ENCODE measurements at regions not wholly inside any gene's neighbourhood (a gene's known extent, or its start where the extent isn't known, plus 50 kb on each side); places are given as distances from the start of the nearest gene placed in this dataset.
A peak's percentile ranks its signal among the peaks of the same experiment; 100 is the strongest.

DNA sequence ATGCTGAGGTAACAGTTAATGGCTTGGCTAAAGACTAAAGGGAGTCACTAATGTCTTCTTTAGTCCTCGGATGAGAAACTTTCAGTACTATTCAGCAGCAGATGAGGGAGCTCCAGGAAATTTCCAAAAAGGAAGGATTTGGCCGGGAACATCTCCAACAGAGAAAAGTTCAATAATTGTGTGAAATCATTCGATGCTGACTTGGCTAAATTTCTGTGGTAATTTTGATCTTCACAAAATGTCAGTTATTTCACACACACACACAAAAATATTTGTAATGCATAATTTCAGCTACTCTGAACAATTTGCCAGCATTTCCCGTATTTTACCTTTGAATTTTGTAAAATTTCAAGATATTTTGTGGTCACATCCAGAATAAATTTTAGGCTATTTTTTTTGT, 462.8 kb upstream of the MDFIC2 start:
- ChIA-PET CTCF (interaction anchor here (0.8 to 1.3 kb wide), 2 partner anchors 21 to 123 kb away, joined by 3 read pairs; no protein-coding TSS in a partner anchor), POLR2A (no interaction called here)
- DNase-seq: no peak
- TF ChIP-seq, protein P1, sequence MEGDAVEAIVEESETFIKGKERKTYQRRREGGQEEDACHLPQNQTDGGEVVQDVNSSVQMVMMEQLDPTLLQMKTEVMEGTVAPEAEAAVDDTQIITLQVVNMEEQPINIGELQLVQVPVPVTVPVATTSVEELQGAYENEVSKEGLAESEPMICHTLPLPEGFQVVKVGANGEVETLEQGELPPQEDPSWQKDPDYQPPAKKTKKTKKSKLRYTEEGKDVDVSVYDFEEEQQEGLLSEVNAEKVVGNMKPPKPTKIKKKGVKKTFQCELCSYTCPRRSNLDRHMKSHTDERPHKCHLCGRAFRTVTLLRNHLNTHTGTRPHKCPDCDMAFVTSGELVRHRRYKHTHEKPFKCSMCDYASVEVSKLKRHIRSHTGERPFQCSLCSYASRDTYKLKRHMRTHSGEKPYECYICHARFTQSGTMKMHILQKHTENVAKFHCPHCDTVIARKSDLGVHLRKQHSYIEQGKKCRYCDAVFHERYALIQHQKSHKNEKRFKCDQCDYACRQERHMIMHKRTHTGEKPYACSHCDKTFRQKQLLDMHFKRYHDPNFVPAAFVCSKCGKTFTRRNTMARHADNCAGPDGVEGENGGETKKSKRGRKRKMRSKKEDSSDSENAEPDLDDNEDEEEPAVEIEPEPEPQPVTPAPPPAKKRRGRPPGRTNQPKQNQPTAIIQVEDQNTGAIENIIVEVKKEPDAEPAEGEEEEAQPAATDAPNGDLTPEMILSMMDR (IDR thresholded peaks at IDR 0.05): no peak
- peaks cover 1% of the 10 kb centered on the region for H3K9me3 Mint-ChIP-seq
- H3K27ac Mint-ChIP-seq: no peak overlapping the region
- H3K27me3 Mint-ChIP-seq: peaks cover 29% of the 10 kb centered on the region
- H3K4me3 Mint-ChIP-seq: no peak overlapping the region
- no peaks in the 10 kb centered on the region for H3K36me3 Mint-ChIP-seq (ENCODE audit: low read depth)
- peaks cover 11% of the 10 kb centered on the region for H3K4me1 Mint-ChIP-seq (ENCODE audit: low read depth)
- ATAC-seq: no peak
- intact Hi-C loops (cut with micrococcal nuclease): no loop called here

DNA sequence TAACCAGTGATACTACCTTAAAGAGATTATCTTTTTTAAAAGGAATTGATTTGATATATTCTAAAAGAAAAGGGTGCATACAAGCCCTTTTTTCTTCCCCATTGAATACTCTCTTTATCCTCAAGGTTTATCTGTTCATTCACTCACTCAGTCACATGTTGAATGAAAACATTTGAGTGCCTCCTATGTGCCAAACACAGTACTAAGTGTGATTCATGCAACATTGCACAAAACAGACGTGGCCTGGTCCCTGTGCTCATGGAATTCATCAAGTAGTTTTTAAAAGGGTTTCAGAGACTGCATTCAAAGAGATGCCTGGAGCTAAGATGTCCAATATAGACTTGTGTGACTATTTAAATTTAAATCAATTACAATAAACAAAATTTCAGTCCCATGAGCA, 462.2 kb upstream of the MDFIC2 start:
- H3K27me3 Mint-ChIP-seq: peaks cover 34% of the 10 kb centered on the region
- H3K36me3 Mint-ChIP-seq (ENCODE audit: low read depth): no peaks in the 10 kb centered on the region
- ChIA-PET CTCF (interaction anchor here (0.8 to 1.3 kb wide), 2 partner anchors 22 to 122 kb away, joined by 3 read pairs; no protein-coding TSS in a partner anchor), POLR2A (no interaction called here)
- no peak for DNase-seq
- peaks cover 1% of the 10 kb centered on the region for H3K9me3 Mint-ChIP-seq
- H3K4me1 Mint-ChIP-seq (ENCODE audit: low read depth): peaks cover 11% of the 10 kb centered on the region
- intact Hi-C loops (cut with micrococcal nuclease): no loop called here
- H3K4me3 Mint-ChIP-seq: no peak overlapping the region
- H3K27ac Mint-ChIP-seq: no peak overlapping the region
- ATAC-seq: no peak
- TF ChIP-seq, protein P1 (IDR thresholded peaks at IDR 0.05): no peak

DNA sequence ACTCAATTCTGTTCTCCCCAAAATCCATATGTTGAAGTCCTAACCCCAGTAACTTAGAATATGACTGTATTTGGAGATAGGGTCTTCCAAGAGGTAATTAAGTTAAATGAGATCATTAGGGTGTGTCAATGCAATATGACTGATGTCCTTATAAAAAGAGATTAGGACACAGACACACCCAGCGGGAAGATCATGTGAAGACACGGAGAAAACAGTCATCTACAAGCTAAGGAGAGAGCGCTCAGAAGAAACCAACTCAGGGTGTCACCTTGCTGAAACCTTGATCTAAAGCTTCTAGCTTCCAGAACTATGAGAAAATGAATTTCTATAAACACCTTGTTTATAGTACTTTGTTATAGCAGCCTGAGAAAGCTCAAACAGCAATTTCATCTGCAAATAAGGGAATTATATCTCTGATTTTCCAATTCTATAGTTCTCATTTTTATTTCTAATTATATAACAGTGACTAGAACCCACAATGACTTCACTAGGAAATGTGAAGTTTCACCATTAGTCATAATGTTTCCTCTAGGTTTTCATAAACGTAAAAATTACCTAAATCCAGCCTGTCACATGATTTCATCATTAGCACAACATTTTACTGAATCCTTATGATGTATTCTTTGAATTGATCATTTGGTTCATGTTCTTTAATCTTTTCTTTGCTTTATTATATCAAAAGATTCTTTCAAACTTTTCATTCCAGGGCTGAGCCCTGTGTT, 459.1 kb upstream of the MDFIC2 start:
- DNase-seq (no peak), ATAC-seq (peak; percentile 70)
- TF ChIP-seq, protein P1 (IDR thresholded peaks at IDR 0.05): no peak
- peaks cover 11% of the 10 kb centered on the region for H3K4me1 Mint-ChIP-seq (ENCODE audit: low read depth)
- ChIA-PET POLR2A (no interaction called here), CTCF (no interaction called here)
- H3K27ac Mint-ChIP-seq: no peak overlapping the region
- H3K4me3 Mint-ChIP-seq: no peak overlapping the region
- H3K9me3 Mint-ChIP-seq: no peaks in the 10 kb centered on the region
- H3K27me3 Mint-ChIP-seq: peaks cover 41% of the 10 kb centered on the region
- intact Hi-C loops (cut with micrococcal nuclease): no loop called here
- no peaks in the 10 kb centered on the region for H3K36me3 Mint-ChIP-seq (ENCODE audit: low read depth)

DNA sequence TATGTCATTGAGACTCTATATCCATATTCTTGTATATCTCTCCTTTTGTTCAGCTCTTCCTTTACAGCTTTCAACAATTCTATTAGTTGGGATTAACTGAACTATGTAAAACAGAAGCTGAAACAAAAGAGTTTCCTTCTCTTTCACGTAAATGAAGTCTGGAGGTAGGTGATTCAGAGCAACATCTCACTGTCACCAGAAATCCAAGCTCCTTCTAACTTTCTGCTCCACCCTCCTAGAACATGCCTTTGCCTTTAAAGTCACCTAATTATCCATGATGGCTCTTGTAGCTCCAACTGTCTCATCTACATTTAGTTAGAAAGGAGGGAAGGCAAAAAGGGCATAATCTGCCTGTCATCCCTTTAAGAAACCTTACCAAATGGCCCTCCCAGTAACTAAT, 458.2 kb upstream of the MDFIC2 start:
- H3K27ac Mint-ChIP-seq: no peak overlapping the region
- no peaks in the 10 kb centered on the region for H3K36me3 Mint-ChIP-seq (ENCODE audit: low read depth)
- DNase-seq (no peak), ATAC-seq (no peak)
- TF ChIP-seq, protein P1 (IDR thresholded peaks at IDR 0.05): no peak
- peaks cover 11% of the 10 kb centered on the region for H3K4me1 Mint-ChIP-seq (ENCODE audit: low read depth)
- intact Hi-C loops (cut with micrococcal nuclease): no loop called here
- no peaks in the 10 kb centered on the region for H3K9me3 Mint-ChIP-seq
- peaks cover 42% of the 10 kb centered on the region for H3K27me3 Mint-ChIP-seq
- ChIA-PET POLR2A (no interaction called here), CTCF (interaction anchor here (1.0 kb wide), 1 partner anchor 19 kb away, joined by 3 read pairs; no protein-coding TSS in a partner anchor)
- no peak overlapping the region for H3K4me3 Mint-ChIP-seq

DNA sequence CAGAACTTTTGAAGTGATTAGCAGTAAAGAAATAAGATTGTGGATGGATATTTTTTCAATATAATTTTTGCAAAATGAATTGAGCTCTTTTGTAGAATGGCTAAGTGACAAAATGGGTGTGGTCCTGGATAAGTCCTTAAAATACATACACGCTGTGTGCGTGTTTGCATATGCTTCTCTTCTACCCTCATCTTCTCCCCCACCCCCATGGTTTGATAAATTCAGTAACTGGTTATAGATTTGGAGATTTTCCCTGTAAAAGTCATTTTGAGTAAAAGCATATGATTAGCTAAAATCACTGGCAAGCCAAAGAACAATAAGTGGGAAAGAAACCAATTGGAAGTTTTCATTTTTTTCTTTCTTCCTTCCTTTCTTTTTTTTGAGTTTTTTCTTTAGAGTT, 453.9 kb upstream of the MDFIC2 start:
- ChIA-PET CTCF (interaction anchor here (0.7 kb wide), 1 partner anchor 916 kb away, joined by 3 read pairs; no protein-coding TSS in a partner anchor), POLR2A (no interaction called here)
- no peak overlapping the region for H3K27ac Mint-ChIP-seq
- H3K4me1 Mint-ChIP-seq (ENCODE audit: low read depth): peaks cover 9% of the 10 kb centered on the region
- TF ChIP-seq, protein P1 (IDR thresholded peaks at IDR 0.05): no peak
- no peaks in the 10 kb centered on the region for H3K9me3 Mint-ChIP-seq
- H3K27me3 Mint-ChIP-seq: peaks cover 29% of the 10 kb centered on the region
- DNase-seq (no peak), ATAC-seq (no peak)
- H3K36me3 Mint-ChIP-seq (ENCODE audit: low read depth): no peaks in the 10 kb centered on the region
- intact Hi-C loops (cut with micrococcal nuclease): no loop called here
- H3K4me3 Mint-ChIP-seq: no peak overlapping the region

Data from activated CD8-positive, alpha-beta T cell treated with anti-CD3 and anti-CD28 coated beads for 36 hours (primary cell).